OCI-LY7 (cell line): ENCODE measurements at regions not wholly inside any gene's neighbourhood (a gene's known extent, or its start where the extent isn't known, plus 50 kb on each side); places are given as distances from the start of the nearest gene placed in this dataset.

Experiments used
- CTCF ChIP-seq: fragments of 200-600 bp; sonication (generic); conservative IDR thresholded peaks from 2 replicates; pipeline ENCODE4 v1.5.1; 2014; ENCODE audit warnings: mild to moderate bottlenecking, antibody characterized with exemption, low read length, moderate library complexity, mixed read lengths
- EZH2phosphoT487 ChIP-seq: fragments of 200-600 bp; sonication (generic); IDR thresholded peaks from 2 replicates; pipeline ENCODE4 v1.6.1; 2018; ENCODE audit warnings: low read depth, borderline replicate concordance, mild to moderate bottlenecking, mixed run types, antibody characterized with exemption, low read length, moderate library complexity, mixed read lengths

DNA sequence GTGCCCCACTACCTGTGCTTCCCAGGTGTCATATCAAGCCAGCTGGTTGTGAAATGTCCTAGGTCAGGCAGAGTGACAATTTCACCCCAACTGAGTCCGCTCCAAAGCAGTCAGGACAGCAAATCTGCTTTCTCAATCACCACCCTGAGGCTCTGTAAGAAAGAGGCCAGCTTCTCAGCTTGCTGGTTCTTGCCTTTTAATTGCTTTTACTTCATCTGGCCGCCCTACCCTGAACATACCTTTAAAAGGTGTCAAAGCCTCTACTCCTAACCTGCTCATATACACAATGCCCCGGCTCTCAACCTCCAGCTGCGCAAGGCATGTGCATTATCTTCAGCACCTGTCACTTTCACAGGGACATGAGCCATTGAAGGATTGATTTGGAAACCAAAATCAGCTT, 581.6 kb downstream of the NPHP4 start:
- TF ChIP-seq CTCF = no peak
- no peak for TF ChIP-seq EZH2phosphoT487
